ENCODE measurements at regions not wholly inside any gene's neighbourhood (a gene's known extent, or its start where the extent isn't known, plus 50 kb on each side); places are given as distances from the start of the nearest gene placed in this dataset.

- no peaks in the 10 kb centered on the region for H4K20me1 ChIP-seq (ENCODE audit: insufficient read depth, low read length)
- H3K79me2 ChIP-seq (ENCODE audit: insufficient read depth, low read length) = no peaks in the 10 kb centered on the region
- H3K27ac ChIP-seq (ENCODE audit: low read depth, low read length) = no peak overlapping the region
- H3K4me2 ChIP-seq (ENCODE audit: low read length) = no peak overlapping the region
- no peaks in the 10 kb centered on the region for H3K4me1 ChIP-seq (ENCODE audit: insufficient read depth, low read length)
- no peak for DNase-seq (ENCODE audit: low read depth)
- no peak for TF ChIP-seq CTCF (IDR thresholded peaks at IDR 0.05; ENCODE audit: insufficient read depth, low read depth, low read length)
- TF ChIP-seq EZH2 (IDR thresholded peaks at IDR 0.05; ENCODE audit: insufficient read depth, low read length) = no peak
- H3K36me3 ChIP-seq (ENCODE audit: insufficient read depth, low read length) = no peaks in the 10 kb centered on the region
- no peak overlapping the region for H2AFZ ChIP-seq (ENCODE audit: low read depth, low read length)
- H3K9me3 Mint-ChIP-seq (ENCODE audit: unreplicated experiment) = peaks cover 6% of the 10 kb centered on the region
- no peak for FAIRE-seq
- no peak overlapping the region for H3K9ac ChIP-seq (ENCODE audit: low read length)
- no peak overlapping the region for H3K27ac Mint-ChIP-seq (ENCODE audit: unreplicated experiment)
- no peak overlapping the region for H3K4me3 Mint-ChIP-seq (ENCODE audit: unreplicated experiment)
- no peaks in the 10 kb centered on the region for H3K9me3 ChIP-seq (ENCODE audit: insufficient read depth, low read depth, low read length)
- H3K36me3 Mint-ChIP-seq (ENCODE audit: low read depth, unreplicated experiment) = peaks cover 2% of the 10 kb centered on the region
- no peaks in the 10 kb centered on the region for H3K4me1 Mint-ChIP-seq (ENCODE audit: low read depth, unreplicated experiment)
- H3K27me3 Mint-ChIP-seq (ENCODE audit: low read depth, unreplicated experiment) = no peaks in the 10 kb centered on the region
- H3K4me3 ChIP-seq (ENCODE audit: insufficient read depth, low read depth, low read length) = no peak overlapping the region
- H3K27me3 ChIP-seq (ENCODE audit: insufficient read depth, low read length) = no peaks in the 10 kb centered on the region
These were observed 51.4 kb upstream of the SGPP2 start for GRCh38 chr2:222372993-222373392.

Data from astrocyte (in vitro differentiated cells and primary cell).